AG10803 (cell line): ENCODE measurements at regions not wholly inside any gene's neighbourhood (a gene's known extent, or its start where the extent isn't known, plus 50 kb on each side); places are given as distances from the start of the nearest gene placed in this dataset.
"Not testable (repeated sequence)": the region's sequence is repeated elsewhere in the genome, so short reads cannot be mapped to it uniquely, and the experiment has no call there.

Experiments used
- DNase-seq: peaks from one replicate; pipeline ENCODE4 v3.0.0; 2010; ENCODE audit warnings: low read depth
- H3K4me3 ChIP-seq: 2 replicates; pipeline ENCODE4 v1.5.1; 2011; ENCODE audit warnings: mild to moderate bottlenecking, low read length, control low read depth
- TF ChIP-seq, protein P1 (sequence below): conservative IDR thresholded peaks from 2 replicates; pipeline ENCODE4 v1.5.1; 2011; ENCODE audit warnings: mild to moderate bottlenecking, low read length, control low read depth, inconsistent platforms

DNA sequence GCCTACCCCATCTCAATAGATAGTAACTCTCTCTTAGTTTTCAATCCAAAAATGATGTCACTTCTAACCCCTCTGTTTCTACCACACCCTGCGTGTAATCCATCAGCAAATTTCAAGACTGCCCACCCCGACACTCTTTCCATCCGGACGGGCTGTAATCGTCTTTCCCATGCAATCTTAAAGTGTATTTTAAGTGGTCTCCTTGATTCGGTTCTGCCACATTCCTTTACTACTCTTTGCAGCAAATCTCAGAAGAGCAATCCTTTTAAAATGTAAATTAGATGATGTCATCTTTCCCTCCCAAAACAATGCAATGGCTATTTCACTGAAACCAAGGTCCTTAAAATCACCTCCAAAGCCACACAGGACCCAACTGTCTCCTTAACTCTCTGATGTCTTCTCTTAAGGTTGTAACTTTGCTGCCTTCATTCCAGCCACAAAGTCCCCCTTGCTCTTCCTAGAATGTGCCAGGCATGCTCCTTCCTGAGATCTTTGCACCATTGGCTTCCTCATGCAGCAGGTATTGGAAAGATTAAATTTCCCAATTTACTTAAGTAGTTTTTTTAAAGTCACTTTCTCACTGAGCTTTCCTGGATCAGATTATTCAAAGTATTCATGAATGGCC lies 932.5 kb upstream of the WWC1 start:
- no peak for DNase-seq
- H3K4me3 ChIP-seq, result no peak overlapping the region
- TF ChIP-seq, protein P1, sequence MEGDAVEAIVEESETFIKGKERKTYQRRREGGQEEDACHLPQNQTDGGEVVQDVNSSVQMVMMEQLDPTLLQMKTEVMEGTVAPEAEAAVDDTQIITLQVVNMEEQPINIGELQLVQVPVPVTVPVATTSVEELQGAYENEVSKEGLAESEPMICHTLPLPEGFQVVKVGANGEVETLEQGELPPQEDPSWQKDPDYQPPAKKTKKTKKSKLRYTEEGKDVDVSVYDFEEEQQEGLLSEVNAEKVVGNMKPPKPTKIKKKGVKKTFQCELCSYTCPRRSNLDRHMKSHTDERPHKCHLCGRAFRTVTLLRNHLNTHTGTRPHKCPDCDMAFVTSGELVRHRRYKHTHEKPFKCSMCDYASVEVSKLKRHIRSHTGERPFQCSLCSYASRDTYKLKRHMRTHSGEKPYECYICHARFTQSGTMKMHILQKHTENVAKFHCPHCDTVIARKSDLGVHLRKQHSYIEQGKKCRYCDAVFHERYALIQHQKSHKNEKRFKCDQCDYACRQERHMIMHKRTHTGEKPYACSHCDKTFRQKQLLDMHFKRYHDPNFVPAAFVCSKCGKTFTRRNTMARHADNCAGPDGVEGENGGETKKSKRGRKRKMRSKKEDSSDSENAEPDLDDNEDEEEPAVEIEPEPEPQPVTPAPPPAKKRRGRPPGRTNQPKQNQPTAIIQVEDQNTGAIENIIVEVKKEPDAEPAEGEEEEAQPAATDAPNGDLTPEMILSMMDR, result no peak

GRCh38 chr5:167361795-167362194 lies 929.6 kb upstream of the WWC1 start:
- H3K4me3 ChIP-seq, result no peak overlapping the region
- TF ChIP-seq, protein P1, result no peak
- DNase-seq, result no peak

DNA sequence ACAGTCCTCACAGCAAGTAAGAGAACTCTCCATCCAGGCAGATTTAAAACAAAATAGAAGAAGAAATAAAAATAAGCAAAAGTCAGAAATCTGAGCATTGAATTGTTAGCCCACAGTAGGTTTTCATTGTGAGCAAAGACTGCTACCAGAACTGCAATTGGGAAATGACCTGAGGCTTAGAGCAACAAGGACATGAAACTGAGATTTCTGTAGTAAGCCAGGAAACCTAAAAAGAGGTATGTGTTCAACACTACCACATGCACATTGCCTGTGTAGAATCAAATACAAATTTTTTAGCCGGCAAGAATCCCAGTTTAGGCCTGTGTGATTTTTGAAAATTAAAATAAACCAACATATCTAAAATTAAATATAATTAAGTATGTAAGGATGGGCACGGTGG lies 928.4 kb upstream of the WWC1 start:
- no peak overlapping the region for H3K4me3 ChIP-seq
- no peak for DNase-seq
- TF ChIP-seq, protein P1, result no peak

GRCh38 chr5:167375125-167375524 lies 916.3 kb upstream of the WWC1 start:
- no peak for DNase-seq
- TF ChIP-seq, protein P1, result no peak
- H3K4me3 ChIP-seq, result no peak overlapping the region

DNA sequence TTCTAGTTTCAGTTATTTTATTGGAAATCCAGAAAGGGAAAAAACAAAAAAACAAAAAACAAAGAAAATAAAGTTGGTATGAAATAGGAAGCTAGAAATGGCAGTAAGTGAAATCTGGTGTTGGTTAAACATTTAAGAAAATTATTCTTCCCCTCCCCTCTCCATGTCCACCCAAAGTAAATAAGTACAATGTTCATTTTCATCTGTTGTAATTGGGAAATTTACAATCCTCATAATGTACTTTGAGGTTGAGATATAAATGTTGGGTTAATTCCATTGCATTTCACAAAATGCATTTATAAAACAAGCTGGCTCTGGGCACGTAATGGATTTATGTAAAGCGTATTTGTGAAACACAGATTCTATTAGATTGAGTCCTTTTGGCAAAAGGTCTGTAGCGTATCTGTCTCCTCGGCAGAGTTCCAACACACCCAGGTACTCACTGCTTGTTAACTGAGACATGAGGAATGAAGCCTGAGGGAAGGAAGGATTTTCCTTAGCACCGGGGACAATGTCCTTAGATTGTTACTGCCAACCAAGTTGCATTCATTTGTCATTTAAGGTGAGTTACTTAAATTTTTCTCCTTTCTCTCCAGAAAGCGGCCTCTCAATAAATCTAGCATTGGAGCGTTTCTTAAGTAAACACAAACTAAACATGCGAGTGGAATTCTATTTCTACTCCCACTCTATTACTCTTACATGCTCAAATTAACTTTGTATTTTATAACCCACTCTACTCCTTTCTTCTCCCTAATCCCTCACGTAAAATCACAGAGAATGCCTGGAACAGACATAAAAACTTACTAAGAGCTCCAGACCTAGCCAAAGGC lies 912.3 kb upstream of the WWC1 start:
- TF ChIP-seq, protein P1, result no peak
- H3K4me3 ChIP-seq, result no peak overlapping the region
- DNase-seq, result no peak

DNA sequence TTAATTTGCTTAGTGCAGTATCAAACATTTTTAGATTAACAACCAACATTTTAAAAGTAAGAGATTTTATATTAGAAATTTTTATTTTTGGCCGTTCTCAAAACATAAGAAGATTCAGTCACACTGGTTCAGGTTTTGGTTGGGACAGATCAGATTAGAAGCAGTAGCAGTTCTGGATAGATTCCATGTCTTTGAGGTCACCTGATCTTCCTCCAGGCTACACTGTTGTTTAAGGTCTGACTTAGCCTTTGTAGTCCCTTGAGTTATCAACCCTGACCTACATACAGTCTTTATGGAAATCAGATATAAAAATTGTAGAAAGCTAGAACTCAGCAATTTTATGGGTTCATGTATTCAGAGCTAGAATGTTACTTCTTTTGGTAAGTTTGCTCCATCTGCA lies 910.0 kb upstream of the WWC1 start:
- DNase-seq, result no peak
- TF ChIP-seq, protein P1, result no peak
- H3K4me3 ChIP-seq, result no peak overlapping the region

DNA sequence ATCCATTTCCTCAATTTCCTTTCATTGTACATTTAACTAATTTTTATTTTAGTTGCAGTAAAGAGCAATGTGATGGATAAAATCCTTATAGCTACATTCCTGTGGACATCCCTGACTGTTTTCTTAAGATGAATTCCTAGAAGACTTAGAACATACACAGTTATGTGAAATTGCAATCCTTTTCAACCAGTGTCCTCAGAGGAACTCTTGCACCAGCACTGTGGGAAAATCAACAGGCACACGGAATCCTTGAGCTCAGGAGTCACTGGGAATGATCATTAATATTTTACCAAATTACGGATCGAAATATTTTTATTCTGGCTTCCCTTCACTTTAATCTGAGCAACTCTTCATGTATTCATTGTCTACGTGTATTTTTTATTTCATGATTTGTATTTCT lies 901.9 kb upstream of the WWC1 start:
- TF ChIP-seq, protein P1, result no peak
- DNase-seq, result peak; percentile 3

DNA sequence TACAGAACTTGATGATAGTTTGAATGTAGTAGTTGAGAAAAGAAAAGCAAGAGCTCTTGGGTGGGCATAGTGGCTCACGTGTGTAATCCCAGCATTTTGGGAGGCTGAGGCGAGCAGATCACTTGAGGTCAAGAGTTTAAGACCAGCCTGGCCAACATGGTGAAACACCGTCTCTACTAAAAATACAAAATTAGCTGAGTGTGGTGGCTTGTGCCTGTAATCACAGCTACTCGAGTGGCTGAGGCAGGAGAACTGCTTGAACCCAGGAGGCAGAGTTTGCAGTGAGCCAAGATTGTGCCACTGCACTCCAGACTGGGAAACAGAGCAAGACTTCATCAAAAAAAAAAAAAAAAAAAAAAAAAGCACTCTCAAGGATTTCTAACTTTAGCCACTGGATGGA lies 900.2 kb upstream of the WWC1 start:
- DNase-seq, H3K4me3 ChIP-seq: not testable (repeated sequence)

More for the DNA sequence above, 901.9 kb upstream of the WWC1 start:
- H3K4me3 ChIP-seq, result no peak overlapping the region
